ENCODE measurements at regions not wholly inside any gene's neighbourhood (a gene's known extent, or its start where the extent isn't known, plus 50 kb on each side); places are given as distances from the start of the nearest gene placed in this dataset.
"Not testable (repeated sequence)": the region's sequence is repeated elsewhere in the genome, so short reads cannot be mapped to it uniquely, and the experiment has no call there.

DNA sequence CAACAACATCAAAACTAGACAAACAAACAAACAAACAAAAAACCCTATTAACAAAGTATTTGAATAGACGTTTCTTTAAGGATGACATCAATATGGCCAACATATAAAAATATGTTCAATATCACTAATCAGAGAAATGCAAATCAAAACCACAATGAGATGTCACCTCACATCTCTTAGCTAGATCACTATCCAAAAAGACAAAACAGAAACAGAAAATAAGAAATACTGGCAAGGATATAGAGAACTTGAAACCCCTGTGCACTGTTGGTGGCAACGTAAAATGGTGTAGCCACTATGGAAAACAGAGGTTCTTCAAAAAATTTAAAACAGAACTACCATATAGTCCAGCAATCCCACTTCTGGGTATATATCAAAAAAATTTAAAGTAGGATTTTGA, 236.9 kb downstream of the SPATA31A6 start:
- not testable (repeated sequence) for H3K27ac Mint-ChIP-seq; H3K9me3 Mint-ChIP-seq; H3K36me3 Mint-ChIP-seq (ENCODE audit: low read depth); H3K4me3 Mint-ChIP-seq; H3K4me1 Mint-ChIP-seq (ENCODE audit: low read depth); H3K27me3 Mint-ChIP-seq; DNase-seq

DNA sequence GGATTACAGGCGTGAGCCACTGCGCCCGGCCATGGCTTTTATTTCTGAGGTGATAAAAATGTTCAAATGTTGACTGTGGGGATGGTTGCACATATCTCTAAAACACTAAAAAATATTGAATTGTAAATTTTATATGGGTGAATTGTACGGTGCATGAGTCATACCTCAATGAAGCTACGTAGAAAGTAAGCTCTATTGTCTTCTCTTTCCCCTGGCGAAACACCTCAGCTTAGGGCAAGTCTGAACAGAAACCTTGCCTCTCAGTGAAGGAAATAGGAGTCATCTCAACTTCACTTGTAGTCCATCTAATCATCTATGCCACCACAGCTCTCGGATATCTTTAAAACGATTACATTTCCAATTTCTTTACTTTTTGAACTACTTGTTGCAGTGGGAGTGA, 238.2 kb downstream of the SPATA31A6 start:
- H3K36me3 Mint-ChIP-seq (ENCODE audit: low read depth); H3K27ac Mint-ChIP-seq; H3K9me3 Mint-ChIP-seq; DNase-seq; H3K4me1 Mint-ChIP-seq (ENCODE audit: low read depth); H3K4me3 Mint-ChIP-seq; H3K27me3 Mint-ChIP-seq: not testable (repeated sequence)

DNA sequence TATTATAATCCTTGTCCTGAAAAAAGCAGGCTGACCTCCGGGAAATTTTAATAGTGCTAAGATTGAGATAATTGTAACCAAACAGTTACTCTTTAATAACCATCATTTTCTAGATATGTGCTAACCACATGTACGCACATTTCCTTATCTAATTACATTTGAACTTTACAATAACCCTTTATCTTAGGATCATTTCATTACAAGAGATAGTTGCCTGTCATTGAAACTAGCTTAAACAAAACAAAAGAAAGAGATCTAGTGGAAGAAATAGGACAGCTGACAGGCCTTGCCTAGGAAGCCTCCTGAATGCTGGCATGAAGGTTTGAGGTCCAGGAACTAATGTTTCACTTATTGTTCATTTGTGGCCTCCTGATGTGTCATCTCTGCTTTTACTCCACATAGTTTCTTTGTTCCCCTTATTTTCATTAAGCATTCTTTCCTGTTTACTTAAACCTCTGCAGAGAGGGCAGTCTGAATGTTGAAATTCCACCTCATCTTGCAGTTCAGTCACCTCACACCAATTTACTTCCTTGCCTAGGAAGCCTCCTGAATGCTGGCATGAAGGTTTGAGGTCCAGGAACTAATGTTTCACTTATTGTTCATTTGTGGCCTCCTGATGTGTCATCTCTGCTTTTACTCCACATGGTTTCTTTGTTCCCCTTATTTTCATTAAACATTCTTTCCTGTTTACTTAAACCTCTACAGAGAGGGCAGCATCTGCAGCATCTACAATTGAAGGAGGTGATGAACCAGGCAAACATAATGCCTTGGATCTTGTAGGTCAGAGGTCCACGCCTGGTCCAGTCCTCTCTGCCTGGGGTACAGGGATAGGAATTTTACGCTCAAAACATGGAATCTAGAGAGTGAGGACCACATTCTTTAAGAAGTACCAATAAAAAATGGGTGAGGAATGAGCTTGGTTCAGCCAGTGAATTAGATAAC, 247.5 kb downstream of the SPATA31A6 start:
- not testable (repeated sequence) for DNase-seq; H3K27ac Mint-ChIP-seq; H3K27me3 Mint-ChIP-seq; H3K9me3 Mint-ChIP-seq; H3K36me3 Mint-ChIP-seq (ENCODE audit: low read depth); H3K4me3 Mint-ChIP-seq
- peaks cover 20% of the 10 kb centered on the region for H3K4me1 Mint-ChIP-seq (ENCODE audit: low read depth)

DNA sequence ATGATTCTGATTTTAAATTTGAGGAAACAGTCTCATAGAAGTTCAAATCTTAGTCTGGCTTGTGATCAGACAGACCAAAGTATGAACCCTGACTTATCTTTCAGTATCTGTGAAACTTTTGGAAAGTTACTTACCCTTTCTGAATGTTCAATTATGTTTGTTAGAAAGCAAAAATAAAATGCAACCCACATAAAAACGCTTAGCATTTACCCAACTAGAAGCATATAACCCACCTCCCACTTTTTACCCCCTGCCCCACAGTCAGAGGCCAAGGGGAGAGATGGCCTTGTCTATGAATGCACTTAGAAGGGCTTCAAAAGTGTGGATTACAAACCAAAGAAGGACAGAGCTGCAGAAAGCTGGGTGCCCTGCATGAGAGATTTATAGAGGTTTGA, 248.2 kb downstream of the SPATA31A6 start:
- H3K9me3 Mint-ChIP-seq; DNase-seq; H3K27me3 Mint-ChIP-seq; H3K27ac Mint-ChIP-seq; H3K36me3 Mint-ChIP-seq (ENCODE audit: low read depth); H3K4me3 Mint-ChIP-seq: not testable (repeated sequence)
- peaks cover 20% of the 10 kb centered on the region for H3K4me1 Mint-ChIP-seq (ENCODE audit: low read depth)

DNA sequence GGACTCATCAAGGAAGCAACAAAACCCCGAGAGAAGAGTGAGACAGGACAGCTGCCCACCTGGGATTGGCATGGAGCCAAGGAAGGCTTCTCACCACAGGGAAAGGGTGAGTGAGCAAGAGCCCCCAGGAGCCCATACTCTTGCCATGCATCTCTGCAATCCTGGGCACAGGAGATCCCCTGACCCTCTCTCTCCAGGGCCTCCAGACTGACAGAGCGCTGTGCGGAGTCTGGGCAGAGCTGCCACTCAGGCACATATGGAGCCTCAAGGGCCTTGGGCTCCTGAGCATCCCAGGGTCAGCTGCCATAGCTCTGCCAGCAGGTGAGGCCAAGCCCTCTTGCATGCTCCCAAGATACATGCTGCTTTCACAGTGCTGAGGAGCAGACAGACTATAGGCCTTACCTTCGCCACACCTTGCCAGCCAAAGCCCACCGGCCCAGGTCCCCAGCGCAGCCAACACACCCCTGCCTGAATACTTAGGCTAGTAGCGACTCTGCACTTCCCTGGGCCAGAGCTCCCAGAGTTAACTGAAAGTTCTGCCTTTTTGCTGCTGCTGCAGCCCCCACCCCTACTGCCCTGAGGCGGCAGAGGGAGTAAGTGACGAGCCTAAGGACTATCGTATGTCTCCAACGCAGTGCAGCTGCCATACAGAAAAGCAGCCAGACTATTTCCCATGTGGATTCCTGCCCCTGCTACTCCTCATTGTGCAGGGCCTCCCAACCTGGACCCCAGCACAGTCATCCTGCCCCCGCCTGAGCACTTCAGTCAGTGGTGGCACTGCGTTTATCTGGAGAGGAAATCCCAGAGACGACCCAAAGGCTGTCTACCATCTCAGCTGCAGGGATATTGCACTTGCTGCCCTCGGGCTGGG, 251.6 kb downstream of the SPATA31A6 start:
- not testable (repeated sequence) for H3K4me3 Mint-ChIP-seq; H3K36me3 Mint-ChIP-seq (ENCODE audit: low read depth); H3K9me3 Mint-ChIP-seq; H3K27ac Mint-ChIP-seq; H3K27me3 Mint-ChIP-seq; DNase-seq
- peaks cover 22% of the 10 kb centered on the region for H3K4me1 Mint-ChIP-seq (ENCODE audit: low read depth)

DNA sequence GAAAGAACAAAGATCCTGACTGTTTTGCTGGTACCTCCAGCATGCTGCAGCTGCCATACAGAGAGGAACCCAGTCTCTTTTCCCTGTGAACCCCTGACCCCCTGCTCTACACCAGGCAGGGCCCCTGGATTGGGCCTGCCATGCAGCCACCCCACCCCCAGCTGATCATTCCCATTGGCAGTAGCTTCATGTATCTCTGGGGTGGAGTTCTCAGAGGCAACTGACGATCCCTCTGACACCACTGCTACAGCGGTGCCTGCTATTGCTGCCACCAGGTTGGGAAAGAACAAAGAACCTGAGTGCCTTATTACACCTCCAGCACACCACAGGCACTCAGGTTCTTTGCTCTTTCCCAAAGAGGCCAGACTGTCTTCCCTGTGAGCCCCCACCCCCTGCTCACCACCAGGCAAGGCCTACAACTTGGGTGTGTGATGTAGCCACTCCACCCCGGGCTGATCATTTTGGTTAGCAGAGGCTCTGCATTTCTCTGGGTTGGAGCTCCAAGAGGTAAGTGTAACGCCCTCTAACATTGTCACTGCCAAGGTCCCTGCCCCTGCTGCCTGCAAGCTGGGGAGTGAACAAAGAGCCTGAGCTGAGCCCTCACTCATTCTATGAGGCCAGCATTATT, 252.4 kb downstream of the SPATA31A6 start:
- DNase-seq; H3K27ac Mint-ChIP-seq; H3K36me3 Mint-ChIP-seq (ENCODE audit: low read depth); H3K9me3 Mint-ChIP-seq; H3K27me3 Mint-ChIP-seq; H3K4me3 Mint-ChIP-seq: not testable (repeated sequence)
- H3K4me1 Mint-ChIP-seq (ENCODE audit: low read depth): peaks cover 19% of the 10 kb centered on the region

DNA sequence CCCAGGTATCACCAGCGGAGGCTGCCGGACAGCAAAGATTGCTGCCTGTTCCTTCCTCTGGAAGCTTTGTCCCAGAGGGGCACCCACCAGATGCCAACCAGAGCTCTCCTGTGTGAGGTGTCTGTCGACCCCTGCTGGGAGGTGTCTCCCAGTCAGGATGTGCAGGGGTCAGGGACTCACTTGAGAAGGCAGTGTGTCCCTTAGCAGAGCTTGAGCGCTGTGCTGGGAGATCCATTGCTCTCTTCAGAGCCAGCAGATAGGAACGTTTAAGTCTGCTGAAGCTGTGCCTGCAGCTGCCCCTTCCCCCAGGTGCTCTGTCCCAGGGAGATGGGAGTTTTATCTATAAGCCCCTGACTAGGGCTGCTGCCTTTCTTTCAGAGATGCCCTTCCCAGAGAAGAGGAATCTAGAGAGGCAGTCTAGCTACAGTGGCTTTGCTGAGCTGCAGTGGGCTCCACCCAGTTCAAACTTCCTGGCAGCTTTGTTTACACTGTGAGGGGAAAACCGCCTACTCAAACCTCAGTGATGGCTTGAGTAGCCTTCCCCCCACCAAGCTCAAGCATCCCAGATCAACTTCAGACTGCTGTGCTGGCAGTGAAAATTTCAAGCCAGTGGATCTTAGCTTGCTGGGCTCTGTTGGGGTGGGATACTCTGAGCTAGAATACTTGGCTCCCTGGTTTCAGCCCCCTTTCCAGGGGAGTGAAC, 253.7 kb downstream of the SPATA31A6 start:
- H3K36me3 Mint-ChIP-seq (ENCODE audit: low read depth); H3K27me3 Mint-ChIP-seq; DNase-seq; H3K4me3 Mint-ChIP-seq; H3K9me3 Mint-ChIP-seq: not testable (repeated sequence)
- peaks cover 13% of the 10 kb centered on the region for H3K4me1 Mint-ChIP-seq (ENCODE audit: low read depth)
- H3K27ac Mint-ChIP-seq: peak overlapping the region; percentile 66

DNA sequence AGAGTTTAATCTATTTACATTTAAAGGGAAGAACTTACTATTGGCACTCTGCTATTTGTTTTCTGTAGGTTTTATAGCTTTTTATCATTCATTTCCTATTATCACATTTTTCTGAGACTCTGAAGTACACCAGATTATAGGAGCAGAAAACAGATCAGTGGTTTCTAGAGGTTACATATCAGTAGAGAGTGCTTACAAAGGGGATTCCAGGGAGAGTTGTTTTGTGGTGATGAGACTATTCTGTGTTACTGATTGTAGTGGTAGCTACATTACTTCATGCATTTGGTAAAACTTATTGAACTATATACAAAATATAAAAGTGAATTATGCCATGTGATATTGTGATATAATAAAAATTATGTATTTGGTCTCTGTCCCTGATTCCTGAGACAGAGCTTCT, 259.2 kb downstream of the SPATA31A6 start:
- not testable (repeated sequence) for H3K4me1 Mint-ChIP-seq (ENCODE audit: low read depth); DNase-seq; H3K4me3 Mint-ChIP-seq; H3K27me3 Mint-ChIP-seq; H3K36me3 Mint-ChIP-seq (ENCODE audit: low read depth); H3K27ac Mint-ChIP-seq; H3K9me3 Mint-ChIP-seq

DNA sequence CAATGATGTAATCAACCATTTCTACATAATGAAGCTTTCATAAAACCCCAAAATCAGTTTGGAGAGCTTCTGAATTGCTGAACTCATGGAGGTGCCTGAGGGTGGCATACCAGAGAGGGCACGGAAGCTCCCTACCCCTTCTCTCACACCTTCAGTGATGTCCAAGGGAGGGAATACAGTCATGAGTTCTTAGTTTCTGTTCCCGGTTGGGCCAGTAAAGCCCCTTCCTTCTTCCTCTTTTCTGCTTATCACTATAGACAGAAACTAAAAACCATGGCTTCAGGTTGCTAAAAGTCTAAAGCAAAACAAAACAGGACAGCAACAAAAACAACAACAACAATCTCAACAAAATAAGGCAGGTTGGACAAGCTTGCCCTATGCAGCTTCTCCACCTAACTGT, 260.0 kb downstream of the SPATA31A6 start:
- not testable (repeated sequence) for H3K36me3 Mint-ChIP-seq (ENCODE audit: low read depth); H3K27me3 Mint-ChIP-seq; H3K27ac Mint-ChIP-seq; DNase-seq; H3K4me1 Mint-ChIP-seq (ENCODE audit: low read depth); H3K4me3 Mint-ChIP-seq; H3K9me3 Mint-ChIP-seq

DNA sequence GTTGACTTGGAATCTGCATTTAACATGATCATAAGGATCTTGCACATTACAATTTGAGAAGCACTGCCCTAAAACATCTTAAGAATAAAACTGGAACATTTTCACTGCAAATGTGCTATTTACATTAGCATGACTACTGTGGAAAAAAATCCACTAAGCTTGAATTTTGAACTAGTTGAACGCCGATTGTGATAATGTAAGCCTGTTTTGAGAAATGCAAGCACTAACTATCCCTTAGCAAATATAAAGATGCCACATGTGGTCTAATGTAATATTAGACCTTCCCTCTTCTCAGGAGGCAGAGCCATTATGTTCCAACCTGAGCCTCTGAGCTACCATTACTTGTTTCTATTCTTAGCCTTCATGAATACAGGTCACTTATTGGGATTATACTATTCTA, 278.0 kb downstream of the SPATA31A6 start:
- H3K27me3 Mint-ChIP-seq; H3K27ac Mint-ChIP-seq; DNase-seq; H3K4me3 Mint-ChIP-seq; H3K36me3 Mint-ChIP-seq (ENCODE audit: low read depth); H3K4me1 Mint-ChIP-seq (ENCODE audit: low read depth); H3K9me3 Mint-ChIP-seq: not testable (repeated sequence)

DNA sequence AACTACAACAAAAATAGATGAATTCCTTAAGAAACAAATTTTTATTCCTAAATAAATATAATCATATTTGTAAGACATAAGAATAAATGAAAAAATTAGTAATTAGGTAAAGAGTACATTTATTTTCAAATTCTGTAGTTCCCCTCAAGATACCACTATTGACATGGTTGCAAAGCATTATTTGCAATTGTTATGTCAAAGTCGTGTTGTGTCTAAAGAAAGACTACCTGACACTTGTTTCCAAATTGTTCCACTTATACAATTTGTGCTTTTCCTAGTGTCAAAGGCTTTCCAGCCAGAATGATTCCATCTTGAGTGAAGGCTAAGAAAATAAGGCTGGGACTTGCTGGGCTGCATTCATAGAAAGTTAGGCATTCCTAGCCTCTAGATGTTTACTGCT, 278.4 kb downstream of the SPATA31A6 start:
- not testable (repeated sequence) for DNase-seq; H3K4me1 Mint-ChIP-seq (ENCODE audit: low read depth); H3K36me3 Mint-ChIP-seq (ENCODE audit: low read depth); H3K27ac Mint-ChIP-seq; H3K27me3 Mint-ChIP-seq; H3K4me3 Mint-ChIP-seq; H3K9me3 Mint-ChIP-seq

DNA sequence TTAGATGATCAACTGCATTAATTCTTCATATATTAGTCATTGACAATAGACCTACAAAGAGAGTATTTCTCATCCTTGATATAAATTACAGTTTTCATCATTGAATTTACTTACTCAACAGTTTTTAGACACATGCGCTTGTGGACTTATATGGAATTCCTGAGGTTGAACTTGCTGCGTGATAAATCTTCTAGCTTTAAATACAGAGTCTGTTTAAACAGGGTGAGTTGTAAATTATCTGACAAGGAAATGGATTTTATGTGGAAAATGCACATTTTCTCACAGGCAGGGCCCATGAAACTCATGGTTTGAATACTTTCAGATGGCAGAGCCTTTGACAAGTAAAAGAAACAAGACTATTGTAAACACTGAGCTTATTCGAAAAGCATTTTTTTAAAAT, 280.5 kb downstream of the SPATA31A6 start:
- H3K27ac Mint-ChIP-seq; H3K27me3 Mint-ChIP-seq; H3K36me3 Mint-ChIP-seq (ENCODE audit: low read depth); H3K4me1 Mint-ChIP-seq (ENCODE audit: low read depth); DNase-seq; H3K9me3 Mint-ChIP-seq; H3K4me3 Mint-ChIP-seq: not testable (repeated sequence)

DNA sequence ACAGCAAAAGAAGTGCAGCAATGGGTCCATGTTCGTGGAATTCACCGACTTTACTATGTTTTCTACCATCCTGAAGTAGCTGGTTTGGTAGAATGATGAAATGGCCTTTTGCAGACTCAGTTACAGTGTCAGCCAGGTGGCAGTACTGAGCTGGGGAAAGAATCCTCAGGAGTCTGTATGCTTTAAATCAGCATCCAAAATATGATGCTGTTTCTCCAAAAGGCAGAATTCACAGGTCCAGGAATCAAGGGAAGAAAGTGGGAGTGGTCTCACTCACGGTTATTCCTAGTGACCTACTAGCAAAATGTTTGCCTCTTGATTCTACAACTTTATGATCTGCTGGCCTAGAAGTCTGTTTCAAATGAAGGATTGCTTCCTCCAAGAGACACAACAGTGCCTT, 287.1 kb downstream of the SPATA31A6 start:
- not testable (repeated sequence) for DNase-seq; H3K4me3 Mint-ChIP-seq; H3K36me3 Mint-ChIP-seq (ENCODE audit: low read depth); H3K27ac Mint-ChIP-seq; H3K4me1 Mint-ChIP-seq (ENCODE audit: low read depth); H3K9me3 Mint-ChIP-seq; H3K27me3 Mint-ChIP-seq

DNA sequence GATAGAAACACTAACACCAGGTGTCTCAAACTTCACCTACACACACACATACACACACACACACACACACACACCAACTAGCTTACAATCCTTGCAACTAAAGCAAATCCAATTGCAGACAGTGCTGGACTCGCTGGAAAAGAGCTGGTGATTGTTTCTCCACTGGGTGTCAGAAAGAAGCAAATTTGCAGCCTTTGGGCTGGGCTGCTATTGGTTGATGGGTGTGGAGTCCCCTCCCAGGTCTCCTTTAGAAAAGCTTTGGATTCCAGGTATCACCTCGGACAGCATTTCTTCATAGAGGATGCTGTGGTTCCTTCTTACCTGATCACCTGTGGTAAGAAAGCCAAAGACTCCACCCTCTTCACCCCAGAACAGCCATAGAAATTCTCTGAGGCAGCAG, 307.5 kb downstream of the SPATA31A6 start:
- not testable (repeated sequence) for H3K9me3 Mint-ChIP-seq; DNase-seq; H3K27me3 Mint-ChIP-seq; H3K4me3 Mint-ChIP-seq; H3K4me1 Mint-ChIP-seq (ENCODE audit: low read depth); H3K36me3 Mint-ChIP-seq (ENCODE audit: low read depth); H3K27ac Mint-ChIP-seq
